Left kidney (tissue), 1 donor: ENCODE measurements at regions not wholly inside any gene's neighbourhood (a gene's known extent, or its start where the extent isn't known, plus 50 kb on each side); places are given as distances from the start of the nearest gene placed in this dataset.
"Not testable (repeated sequence)": the region's sequence is repeated elsewhere in the genome, so short reads cannot be mapped to it uniquely, and the experiment has no call there.

ENCODE experiments used
- DNase-seq: peaks from one replicate; pipeline ENCODE4 v3.0.0-alpha.2; 2013

DNA sequence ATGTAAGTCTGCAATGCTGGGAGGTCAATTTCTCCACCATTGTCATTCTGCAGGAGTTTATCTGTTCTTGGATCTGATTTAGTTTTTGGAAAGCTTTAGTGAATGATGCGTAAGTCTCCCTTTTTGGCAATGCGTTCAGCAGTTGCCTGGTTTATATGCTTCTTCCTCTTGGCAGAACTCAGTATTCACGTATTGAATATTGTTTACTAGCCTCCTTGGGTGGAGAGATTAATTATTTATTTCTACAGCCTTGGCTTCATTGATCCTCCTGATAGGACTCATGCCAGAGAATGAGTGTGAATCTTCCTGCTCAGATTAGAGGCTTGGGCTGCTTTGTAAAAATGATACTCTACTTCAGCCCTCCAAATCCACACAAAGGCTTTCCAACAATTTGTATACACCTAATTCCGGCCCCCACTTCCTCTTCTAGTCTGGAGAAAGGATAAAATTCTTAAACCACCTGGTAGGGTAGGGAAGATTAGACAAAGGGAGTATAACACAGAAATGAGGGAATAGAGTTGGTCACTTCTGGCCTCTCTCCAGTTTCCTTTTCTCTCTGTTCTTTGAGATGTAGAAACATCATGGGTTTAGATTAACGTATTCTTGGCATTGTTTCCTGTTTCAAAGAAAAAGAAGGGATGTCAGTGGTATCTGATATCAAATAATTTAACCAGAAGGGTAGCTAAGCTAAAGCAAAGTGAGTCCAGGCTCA lies 929.8 kb downstream of the KCNJ2 start:
- DNase-seq, result no peak

DNA sequence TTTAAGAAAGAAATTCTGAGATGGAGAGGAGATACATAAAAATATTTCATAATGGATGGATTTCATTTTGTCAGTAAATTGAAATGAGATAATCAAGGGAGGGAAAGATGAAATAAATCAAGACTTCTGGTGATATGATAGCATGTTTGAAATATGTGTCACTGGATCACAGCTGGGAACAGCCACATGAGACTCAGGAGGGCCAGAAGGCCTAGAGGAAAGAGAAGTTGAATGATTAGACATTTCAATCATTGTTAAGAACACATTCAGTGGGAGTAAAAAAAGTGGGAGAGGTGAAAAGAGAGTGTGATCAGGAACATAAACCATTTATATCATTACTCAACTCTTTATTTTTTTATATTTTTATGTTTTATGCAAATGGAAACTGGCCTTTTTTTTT lies 933.4 kb downstream of the KCNJ2 start:
- DNase-seq, result no peak

- no peak for DNase-seq
Measured at GRCh38 chr17:71104225-71104624, 934.9 kb downstream of the KCNJ2 start.

- not testable (repeated sequence) for DNase-seq
Measured at GRCh38 chr17:71106056-71106455, 936.7 kb downstream of the KCNJ2 start.

DNA sequence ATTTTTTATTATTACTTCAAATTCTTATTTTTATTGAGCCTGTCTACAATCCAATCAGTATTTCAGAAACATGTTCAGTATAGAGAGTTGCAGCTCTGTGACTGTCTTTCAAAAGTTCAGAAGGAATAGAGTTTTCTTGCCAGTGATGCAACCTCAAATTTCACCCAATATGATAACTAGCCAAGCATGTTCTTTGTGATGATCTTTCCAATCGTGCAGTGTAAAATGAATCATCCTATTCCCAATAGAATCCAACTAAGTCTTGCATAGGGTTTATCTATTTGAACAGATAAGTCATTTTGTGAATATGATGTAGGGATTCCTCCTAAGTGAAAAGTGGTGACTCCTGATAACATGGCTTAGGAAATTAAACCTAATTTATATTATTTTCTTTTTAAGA lies 937.8 kb downstream of the KCNJ2 start:
- no peak for DNase-seq

DNA sequence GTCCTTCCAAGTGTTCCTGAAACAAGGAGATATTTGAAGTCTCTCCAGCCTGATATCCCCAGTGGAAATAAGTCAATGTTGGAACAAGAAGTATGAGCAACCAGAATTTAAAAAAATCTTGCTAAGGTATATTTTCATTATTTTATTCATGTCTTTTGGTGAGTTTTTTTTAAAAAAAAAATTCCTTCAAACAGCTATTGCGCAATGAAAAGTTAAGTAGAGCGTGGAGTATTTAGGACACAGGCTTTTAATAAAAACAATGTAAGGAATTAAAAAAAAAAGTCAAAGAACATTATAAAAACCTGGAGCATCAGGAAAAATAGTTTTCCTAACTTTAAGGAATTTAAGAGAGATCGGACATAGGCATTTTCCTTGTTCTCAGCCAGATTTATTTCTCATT lies 940.4 kb downstream of the KCNJ2 start:
- no peak for DNase-seq

GRCh38 chr17:71110326-71110725 lies 941.0 kb downstream of the KCNJ2 start:
- no peak for DNase-seq

DNA sequence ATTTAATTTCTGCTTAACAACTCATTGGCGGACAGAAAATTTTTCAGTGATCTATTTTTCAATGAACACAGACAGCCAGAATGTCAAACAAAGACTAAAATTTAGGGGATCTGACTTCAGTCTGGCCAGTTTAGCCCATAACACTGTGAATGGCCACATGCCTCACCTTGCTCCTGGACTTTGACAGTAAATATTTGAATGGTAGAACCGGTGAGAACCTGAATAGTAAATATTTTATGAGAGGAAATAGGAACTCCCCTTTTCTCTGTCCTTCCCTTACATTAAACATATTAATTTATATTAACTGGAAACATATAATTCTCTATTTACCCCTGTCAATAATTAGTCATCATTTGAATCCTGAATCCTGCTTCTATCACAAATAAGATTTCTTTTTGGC lies 942.1 kb downstream of the KCNJ2 start:
- no peak for DNase-seq

DNA sequence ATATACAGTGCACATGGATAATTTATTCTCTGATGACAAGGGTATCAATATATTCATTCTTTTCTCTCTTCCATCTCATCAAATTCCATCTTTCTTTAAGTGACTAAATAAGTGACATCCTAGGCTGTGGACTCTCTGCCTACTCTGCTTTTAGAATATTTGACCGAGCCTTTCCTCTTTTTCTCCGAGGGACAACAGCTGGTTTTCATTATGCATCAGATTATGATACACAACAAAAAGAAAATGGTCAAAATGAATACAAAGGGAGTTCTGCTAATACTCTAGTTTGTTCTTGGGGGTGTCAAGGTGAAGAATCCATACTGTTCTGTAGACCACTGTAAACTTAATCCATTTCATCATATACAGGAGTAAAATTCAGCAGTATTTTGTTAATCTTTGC lies 942.6 kb downstream of the KCNJ2 start:
- DNase-seq, result no peak

DNA sequence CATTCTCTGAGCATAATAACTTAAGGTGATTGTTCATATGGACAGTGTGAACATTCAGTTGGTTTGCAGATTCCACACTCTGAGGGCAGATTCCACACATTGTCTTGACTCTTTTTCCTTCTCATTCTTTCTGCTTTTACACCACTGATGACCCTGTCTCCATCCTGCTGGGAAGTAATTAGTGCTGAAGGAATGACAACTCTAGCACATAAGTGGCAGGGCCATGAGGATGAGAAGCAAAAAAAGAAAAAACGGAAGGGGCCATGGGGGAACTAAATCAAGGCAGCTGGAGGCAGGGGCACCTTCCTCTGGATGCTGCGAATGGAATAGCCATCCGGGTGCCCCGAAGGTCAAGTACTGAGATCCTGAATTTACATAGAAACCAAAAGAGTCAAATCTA lies 944.0 kb downstream of the KCNJ2 start:
- no peak for DNase-seq

GRCh38 chr17:71114911-71115668 lies 945.8 kb downstream of the KCNJ2 start:
- DNase-seq, result no peak

DNA sequence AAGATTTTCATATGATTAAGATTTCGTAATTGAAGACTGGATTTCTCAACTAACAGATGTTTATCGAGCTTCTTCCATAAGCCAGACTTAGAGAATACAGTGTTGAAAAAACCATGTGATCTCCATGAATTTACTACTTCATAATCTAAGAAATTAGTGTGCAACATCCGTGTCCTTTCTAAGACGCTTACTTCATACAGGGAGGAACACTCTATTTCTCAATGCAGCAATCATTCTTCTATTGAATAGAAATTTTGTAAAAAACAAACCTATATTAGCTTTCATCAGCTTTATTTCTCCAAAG lies 946.3 kb downstream of the KCNJ2 start:
- no peak for DNase-seq

DNA sequence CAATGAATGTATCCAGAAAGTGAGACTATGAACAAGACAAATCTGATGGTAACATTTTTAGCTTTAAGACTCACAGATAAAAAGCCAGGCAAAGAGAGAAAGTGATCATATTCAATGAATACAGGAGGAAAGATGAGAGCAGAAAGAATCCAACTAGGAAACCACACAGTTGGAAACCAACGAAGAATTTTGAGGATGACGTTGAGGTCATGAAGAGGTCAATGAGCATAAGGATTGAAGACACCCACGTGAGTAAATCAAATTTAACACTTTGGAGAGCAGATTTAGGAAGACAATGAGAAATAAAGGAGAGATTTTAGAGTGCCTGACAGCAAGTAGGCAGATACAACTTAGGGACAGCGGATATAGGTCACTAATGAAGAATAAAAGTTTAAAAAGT lies 948.1 kb downstream of the KCNJ2 start:
- no peak for DNase-seq

- DNase-seq, result peak; percentile 24
Measured at GRCh38 chr17:71118039-71118438, 948.7 kb downstream of the KCNJ2 start.

GRCh38 chr17:71127416-71127815 lies 958.1 kb downstream of the KCNJ2 start:
- no peak for DNase-seq

GRCh38 chr17:71142333-71142732 lies 973.0 kb downstream of the KCNJ2 start:
- DNase-seq, result no peak

DNA sequence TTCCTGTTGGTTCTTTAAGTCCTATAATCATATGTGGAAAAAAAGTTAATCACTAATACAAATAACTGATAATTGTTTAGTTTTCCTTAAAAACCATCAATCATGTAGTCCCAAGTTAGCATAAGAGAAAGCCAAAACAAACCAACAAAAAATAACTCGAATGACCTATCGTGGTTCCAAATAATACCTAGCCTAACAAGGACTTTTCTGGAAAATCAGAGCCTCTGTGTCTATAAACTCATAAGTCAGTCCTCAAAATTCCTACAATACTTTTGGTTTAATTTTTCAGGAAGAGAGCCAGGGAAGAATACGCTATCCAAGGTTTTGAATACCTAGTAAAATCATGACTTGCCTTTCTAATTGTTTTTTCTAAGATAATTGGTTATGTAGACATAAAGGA lies 975.3 kb upstream of the SOX9 start:
- no peak for DNase-seq

GRCh38 chr17:71147906-71148305 lies 972.9 kb upstream of the SOX9 start:
- no peak for DNase-seq

DNA sequence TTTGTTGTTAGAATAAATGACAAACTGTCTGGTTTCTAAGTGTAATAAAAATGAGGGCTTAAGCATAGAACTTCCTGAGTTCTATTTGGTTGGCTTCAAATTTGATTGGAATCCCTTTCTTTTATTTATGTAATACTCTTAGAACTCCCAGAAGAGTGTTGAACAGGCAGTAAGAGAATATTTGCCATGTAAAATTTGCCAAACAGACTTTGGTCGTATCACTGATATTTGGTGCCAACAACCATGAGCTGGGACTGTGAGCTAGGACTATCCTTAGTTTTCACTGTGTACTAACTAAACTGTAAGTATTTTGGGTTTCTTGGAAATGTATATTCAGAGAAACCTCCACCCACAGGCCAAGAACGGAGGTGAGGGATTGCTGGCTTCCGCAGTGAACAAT lies 971.2 kb upstream of the SOX9 start:
- no peak for DNase-seq

DNA sequence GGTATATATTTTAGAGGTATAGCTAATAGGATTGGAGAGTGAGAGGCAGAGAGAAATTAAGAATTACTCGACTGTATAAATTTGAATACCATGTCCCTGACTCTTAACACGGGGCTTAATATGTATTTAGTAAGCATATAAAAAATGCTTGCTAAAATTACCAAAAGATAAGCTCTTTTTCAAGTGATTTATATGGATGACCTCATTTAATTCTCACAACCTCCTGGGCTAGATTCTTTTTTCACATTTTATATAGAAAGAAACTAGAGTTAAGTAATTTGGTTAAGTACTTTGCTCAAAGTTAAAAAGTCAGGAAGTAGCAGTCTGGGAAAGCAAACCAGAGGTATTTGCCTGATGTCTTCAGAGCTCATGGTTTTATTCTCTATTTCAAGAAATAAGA lies 963.5 kb upstream of the SOX9 start:
- no peak for DNase-seq

DNA sequence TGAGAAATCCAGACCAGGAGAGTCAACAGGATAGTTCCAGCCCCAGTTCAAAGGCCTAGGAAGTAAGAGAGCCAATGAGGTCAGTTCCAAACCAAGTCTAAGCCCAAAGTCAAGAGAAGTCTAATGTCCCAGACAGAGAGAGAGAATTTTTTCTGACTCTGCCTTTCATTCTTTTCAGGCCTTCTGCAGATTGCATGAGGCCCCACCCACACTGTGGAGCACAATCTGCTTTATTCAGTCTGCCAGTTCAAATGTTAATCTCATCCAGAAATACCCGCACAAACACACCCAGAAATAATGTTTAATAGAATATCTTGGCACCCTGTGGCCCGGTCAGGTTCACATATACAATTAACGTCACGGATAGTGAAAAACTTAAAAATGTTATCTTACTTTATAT lies 962.4 kb upstream of the SOX9 start:
- no peak for DNase-seq

DNA sequence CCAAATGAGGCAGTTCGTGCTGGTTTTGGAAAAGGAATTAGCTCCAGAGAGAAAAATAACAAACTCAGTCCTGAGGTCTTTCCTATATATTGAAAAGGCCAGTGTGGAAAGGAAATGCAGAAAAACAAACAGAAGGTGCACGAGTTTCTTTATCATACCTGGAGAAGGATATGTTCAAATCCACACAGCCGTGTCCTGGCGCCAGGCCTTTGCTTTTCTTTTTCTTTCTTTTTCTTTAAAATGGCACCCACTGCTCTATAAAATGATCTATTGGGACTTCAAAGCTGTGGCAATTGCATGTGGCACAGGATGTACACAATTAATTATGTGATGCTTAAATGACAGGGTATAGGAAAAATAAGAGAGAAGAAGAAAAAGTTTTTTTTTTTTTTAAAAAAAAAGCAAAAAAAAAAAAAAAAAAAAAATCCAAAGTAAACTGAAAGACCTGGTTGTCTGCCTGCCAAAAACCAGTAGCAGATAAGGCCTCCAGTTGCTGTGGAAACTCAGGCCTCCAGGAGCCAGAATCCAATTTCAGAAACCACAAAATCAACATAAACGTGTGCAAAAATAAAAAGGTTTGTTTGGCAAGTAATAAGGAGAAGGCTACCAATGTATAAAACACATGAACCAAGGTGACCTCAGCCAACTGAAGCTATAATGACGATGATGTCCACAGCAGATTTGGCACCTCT lies 957.6 kb upstream of the SOX9 start:
- DNase-seq, result no peak

- no peak for DNase-seq
Measured at GRCh38 chr17:71163813-71164122, 957.1 kb upstream of the SOX9 start.

GRCh38 chr17:71164561-71164960 lies 956.3 kb upstream of the SOX9 start:
- no peak for DNase-seq
